HepG2 (cell line): ENCODE measurements at regions not wholly inside any gene's neighbourhood (a gene's known extent, or its start where the extent isn't known, plus 50 kb on each side); places are given as distances from the start of the nearest gene placed in this dataset.

Experiments
- ATAC-seq: fragments of 200-7000 bp; cut with Tn5 transposase; 3 replicates; pipeline ENCODE4 v1.9.1; 2020; ENCODE audit warnings: mild to moderate bottlenecking, moderate library complexity
- BruUV-seq: library from RNA; stranded (reverse); fragments of 400-500 nt; replicated peaks from 2 replicates; lab custom pipeline; 2021; lab: Mats Ljungman, UMichigan
- CTCF ChIA-PET: fragments of 300-600 bp; formaldehyde crosslinking; extraction: SDS; loops from one replicate; lab custom pipeline; 2021; ENCODE audit warnings: low total read pairs, inconsistent platforms, low intra/inter-chr PET ratio; lab: Yijun Ruan, JAX
- POLR2A ChIA-PET: fragments of 350-600 bp; sonication (Branson Sonifier 250); formaldehyde crosslinking; loops from one replicate; lab custom pipeline; 2020; ENCODE audit warnings: antibody characterized with exemption, inconsistent platforms; lab: Yijun Ruan, JAX
- DNase-seq: peaks from one replicate; pipeline ENCODE4 v3.0.0-alpha.2; 2015; ENCODE audit warnings: low spot score
- FAIRE-seq: peaks from 3 replicates; lab custom pipeline; 2011; peaks lifted over from hg19 to GRCh38; lab: Jason Lieb, UNC
- H2AFZ ChIP-seq: one replicate; pipeline ENCODE4 v1.6.1; 2011; ENCODE audit warnings: low read length, inconsistent platforms
- H3K27ac ChIP-seq: fragments of 300-600 bp; 3 replicates; pipeline ENCODE4 v1.8.0; 2011; ENCODE audit warnings: mixed run types, mild to moderate bottlenecking, mixed read lengths, low read length, inconsistent platforms; ENCODE audit not compliant: insufficient read depth; ENCODE audit errors: extremely low read length
- H3K27me3 ChIP-seq, 2 experiments: fragments of 200-600 bp in 1 of 2; 2 replicates in 1 of 2; 3 replicates in 1 of 2; pipeline versions ENCODE4 v1.6.0 to v1.8.0; 2011; ENCODE audit warnings: low read length in 2 of 2, mild to moderate bottlenecking in 2 of 2, moderate library complexity in 2 of 2, inconsistent platforms in 1 of 2; ENCODE audit not compliant: insufficient read depth in 2 of 2, control insufficient read depth in 1 of 2
- H3K36me3 ChIP-seq, 2 experiments: fragments of 200-600 bp in 1 of 2; replicated peaks in 1 of 2; 2 replicates in 1 of 2; 3 replicates in 1 of 2; pipeline versions ENCODE4 v1.5.1 to v1.8.0; 2011; ENCODE audit warnings: low read length in 2 of 2, inconsistent platforms in 1 of 2; ENCODE audit not compliant: insufficient read depth in 2 of 2, control insufficient read depth in 1 of 2
- H3K4me1 ChIP-seq: 2 replicates; pipeline ENCODE4 v1.5.1; 2012; ENCODE audit warnings: low read length, inconsistent platforms; ENCODE audit not compliant: insufficient read depth
- H3K4me2 ChIP-seq: 2 replicates; pipeline ENCODE4 v1.6.0; 2011; ENCODE audit warnings: low read depth, low read length, inconsistent platforms
- H3K4me3 ChIP-seq, 3 experiments: fragments of 200-600 bp in 1 of 3; sonication (generic), shearing (Covaris generic) in 1 of 3; replicated peaks in 1 of 3; 2 replicates each; pipeline ENCODE4 v1.5.1; 2011 to 2016; ENCODE audit warnings: low read length in 3 of 3, inconsistent platforms in 2 of 3, low read depth in 2 of 3, mild to moderate bottlenecking in 2 of 3, control low read depth in 1 of 3, mixed read lengths in 1 of 3; ENCODE audit not compliant: insufficient read depth in 1 of 3
- H3K79me2 ChIP-seq: one replicate; pipeline ENCODE4 v1.6.1; 2011; ENCODE audit warnings: low read length, inconsistent platforms; ENCODE audit not compliant: insufficient read depth
- H3K9ac ChIP-seq: 2 replicates; pipeline ENCODE4 v1.6.0; 2011; ENCODE audit warnings: mild to moderate bottlenecking, low read depth, low read length, inconsistent platforms; ENCODE audit not compliant: insufficient read depth
- H3K9me3 ChIP-seq: 2 replicates; pipeline ENCODE4 v1.5.1; 2012; ENCODE audit warnings: mild to moderate bottlenecking, low read length
- H4K20me1 ChIP-seq: 2 replicates; pipeline ENCODE4 v1.6.0; 2011; ENCODE audit warnings: inconsistent platforms, mild to moderate bottlenecking, low read length, moderate library complexity; ENCODE audit not compliant: insufficient read depth
- FOSL2 ChIP-seq: sonication (generic); formaldehyde crosslinking; IDR thresholded peaks from 2 replicates; pipeline ENCODE4 v1.4.0; 2020; ENCODE audit warnings: missing genetic modification reagents
- FOXK2 ChIP-seq: fragments of 450-650 bp; IDR thresholded peaks from 2 replicates; pipeline ENCODE4 v1.6.1; 2016
- GLI4 ChIP-seq: sonication (generic); formaldehyde crosslinking; IDR thresholded peaks from 2 replicates; pipeline ENCODE4 v1.5.1; 2020; ENCODE audit warnings: missing genetic modification reagents, mild to moderate bottlenecking, moderate library complexity, borderline replicate concordance
- HES4 ChIP-seq: sonication (generic); formaldehyde crosslinking; IDR thresholded peaks from 2 replicates; pipeline ENCODE4 v1.9.0; 2021; ENCODE audit warnings: mild to moderate bottlenecking, missing genetic modification reagents, borderline replicate concordance
- MAFG ChIP-seq: sonication (generic); formaldehyde crosslinking; IDR thresholded peaks from 2 replicates; pipeline ENCODE4 v1.5.1; 2020; ENCODE audit warnings: mild to moderate bottlenecking, missing genetic modification reagents
- NR3C1 ChIP-seq: sonication (generic); formaldehyde crosslinking; IDR thresholded peaks from 2 replicates; pipeline ENCODE4 v1.4.0; 2020; ENCODE audit warnings: missing genetic modification reagents
- PAWR ChIP-seq: sonication (generic); formaldehyde crosslinking; IDR thresholded peaks from 2 replicates; pipeline ENCODE4 v1.4.0; 2020; ENCODE audit warnings: missing genetic modification reagents, mild to moderate bottlenecking, borderline replicate concordance
- POLR2G ChIP-seq: fragments of 200-400 bp; formaldehyde crosslinking; IDR thresholded peaks from 2 replicates; pipeline ENCODE4 v1.6.1; 2018; ENCODE audit warnings: mild to moderate bottlenecking, low read depth, low read length, moderate library complexity
- SRSF4 ChIP-seq: fragments of 200-400 bp; formaldehyde crosslinking; IDR thresholded peaks from one replicate; pipeline ENCODE4 v1.6.1; 2018; ENCODE audit warnings: mild to moderate bottlenecking, low read depth, low read length, moderate library complexity; ENCODE audit not compliant: poor library complexity, severe bottlenecking
- ZMAT5 ChIP-seq: sonication (generic); formaldehyde crosslinking; IDR thresholded peaks from 2 replicates; pipeline ENCODE4 v1.5.0; 2020; ENCODE audit warnings: mild to moderate bottlenecking, low read depth, missing genetic modification reagents, borderline replicate concordance
- ZNF230 ChIP-seq: sonication (generic); formaldehyde crosslinking; IDR thresholded peaks from 2 replicates; pipeline ENCODE4 v1.4.0; 2020; ENCODE audit warnings: mild to moderate bottlenecking, missing genetic modification reagents
- ZNF780A ChIP-seq: sonication (generic); formaldehyde crosslinking; IDR thresholded peaks from 2 replicates; pipeline ENCODE4 v1.8.0; 2022; ENCODE audit warnings: mild to moderate bottlenecking, missing genetic modification reagents, moderate library complexity
- ZNF879 ChIP-seq: sonication (generic); formaldehyde crosslinking; IDR thresholded peaks from 2 replicates; pipeline ENCODE4 v1.8.1; 2023; ENCODE audit warnings: missing genetic modification reagents
- ZSCAN30 ChIP-seq: sonication (generic); formaldehyde crosslinking; IDR thresholded peaks from 2 replicates; pipeline ENCODE4 v1.5.0; 2020; ENCODE audit warnings: mild to moderate bottlenecking, missing genetic modification reagents
- WGBS: methylation state at CpG from one replicate; pipeline ENCODE4 v1.1.6; 2017; ENCODE audit warnings: low lambda C conversion rate; 5-methylcytosine and 5-hydroxymethylcytosine counted together
- in situ Hi-C: cut with HindIII; loops from 2 replicates; pipeline ENCODE4 v1.10.0; 2017; ENCODE audit warnings: low pct_unique_long_range_greater_than_20kb; ENCODE audit not compliant: extremely low pct_ligation_motif_present
- intact Hi-C: fragments of 100-400 bp; cut with micrococcal nuclease; formaldehyde crosslinking; loops from one replicate; pipeline ENCODE4 v1.10.0; 2022; ENCODE audit not compliant: unreplicated experiment
- TF ChIP-seq, protein P1 (sequence below): sonication (generic); formaldehyde crosslinking; IDR thresholded peaks from 2 replicates; pipeline ENCODE4 v1.8.0; 2022; ENCODE audit warnings: low read depth, missing genetic modification reagents
- TF ChIP-seq, protein P2 (sequence below): sonication (generic); formaldehyde crosslinking; IDR thresholded peaks from 2 replicates; pipeline ENCODE4 v1.4.0; 2020; ENCODE audit warnings: low read depth, mild to moderate bottlenecking, missing genetic modification reagents

DNA sequence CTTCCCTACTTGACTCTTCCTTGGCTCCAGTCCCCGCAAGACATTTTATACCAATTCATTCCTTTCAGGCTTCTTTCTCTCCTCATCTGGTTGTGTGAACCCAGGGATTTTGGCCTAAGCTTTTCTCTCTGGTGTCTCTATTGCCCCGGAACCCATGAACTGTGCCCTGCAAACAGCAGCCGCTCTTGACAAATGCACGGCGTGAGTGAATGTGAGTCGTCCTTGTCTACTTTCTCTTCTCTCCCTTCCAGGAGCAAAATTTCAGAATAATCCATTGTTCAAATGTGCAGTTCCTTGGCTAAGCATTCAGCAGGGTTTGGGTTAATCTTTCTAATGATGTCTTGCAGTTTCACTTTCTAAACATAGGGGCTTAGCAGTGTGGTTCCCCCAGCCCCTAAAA is 250.4 kb upstream of the IRX4 start:
- peaks cover 30% of the 10 kb centered on the region for H3K4me1 ChIP-seq
- no peaks in the 10 kb centered on the region for H3K79me2 ChIP-seq
- H3K4me3 ChIP-seq = no peak overlapping the region
- intact Hi-C loops = no loop called here
- H4K20me1 ChIP-seq = no peaks in the 10 kb centered on the region
- in situ Hi-C loops = no loop called here
- no peak overlapping the region for H3K4me2 ChIP-seq
- H3K36me3 ChIP-seq = no peaks in the 10 kb centered on the region
- CTCF ChIA-PET = no interaction called here
- no peak overlapping the region for H3K27ac ChIP-seq
- H3K9me3 ChIP-seq = no peaks in the 10 kb centered on the region
- H2AFZ ChIP-seq = no peak overlapping the region
- TF ChIP-seq FOSL2 (CRISPR knock-in tag) (peak; percentile 58), MAFG (CRISPR knock-in tag) (no peak)
- POLR2A ChIA-PET = no interaction called here
- H3K27me3 ChIP-seq = peaks cover 3 to 58% of the 10 kb centered on the region in 2 experiments; a peak in 3 of 5 replicates
- FAIRE-seq = no peak
- H3K9ac ChIP-seq = no peak overlapping the region
- ATAC-seq = peak; percentile 24; the same call in 1 of the 3 replicates
- no TSS peak for BruUV-seq
- DNase-seq = no peak
- 22% methylated on average over 6 of the region's 6 CpGs for WGBS

DNA sequence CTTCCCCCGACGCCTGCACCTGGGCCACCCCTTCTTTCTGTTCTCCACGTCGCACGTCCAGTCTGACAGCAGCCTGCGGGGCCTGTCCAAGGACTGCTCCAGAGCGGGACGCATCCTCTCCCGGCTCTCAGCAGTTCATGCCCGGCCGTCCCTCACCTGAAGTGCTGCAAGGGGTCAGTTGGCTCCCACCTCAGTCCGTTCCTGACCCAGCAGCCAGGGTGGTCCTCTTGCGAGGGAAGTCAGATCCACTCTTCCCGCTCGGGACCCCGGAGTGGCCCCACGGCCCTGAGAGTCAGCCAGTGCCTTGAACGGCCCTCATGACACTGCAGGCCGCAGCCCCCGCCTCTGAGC is 249.7 kb upstream of the IRX4 start:
- Histone ChIP-seq H3K27ac (no peak overlapping the region), H3K4me1 (peaks cover 30% of the 10 kb centered on the region), H3K4me2 (no peak overlapping the region), H3K9me3 (no peaks in the 10 kb centered on the region), H3K4me3 (no peak overlapping the region), H3K27me3 (peaks cover 2 to 53% of the 10 kb centered on the region in 2 experiments; a peak in 3 of 5 replicates), H3K36me3 (no peaks in the 10 kb centered on the region), H3K9ac (no peak overlapping the region), H3K79me2 (no peaks in the 10 kb centered on the region), H2AFZ (no peak overlapping the region), H4K20me1 (no peaks in the 10 kb centered on the region)
- WGBS = 29% methylated on average over 9 of the region's 20 CpGs
- BruUV-seq = no TSS peak
- in situ Hi-C loops (no loop called here), intact Hi-C loops (no loop called here)
- ATAC-seq (no peak), DNase-seq (no peak), FAIRE-seq (no peak)
- ChIA-PET POLR2A (no interaction called here), CTCF (no interaction called here)
- no peak for TF ChIP-seq ZNF879
- no peak for TF ChIP-seq ZSCAN30 (CRISPR knock-in tag)
- no peak for TF ChIP-seq HES4
- no peak for TF ChIP-seq ZMAT5 (CRISPR knock-in tag)
- TF ChIP-seq NR3C1 (CRISPR knock-in tag) = no peak
- TF ChIP-seq ZNF230 (CRISPR knock-in tag) = no peak
- no peak for TF ChIP-seq ZNF780A
- TF ChIP-seq SRSF4 = no peak
- TF ChIP-seq POLR2G = no peak
- TF ChIP-seq PAWR (CRISPR knock-in tag) = no peak
- TF ChIP-seq, protein P1, sequence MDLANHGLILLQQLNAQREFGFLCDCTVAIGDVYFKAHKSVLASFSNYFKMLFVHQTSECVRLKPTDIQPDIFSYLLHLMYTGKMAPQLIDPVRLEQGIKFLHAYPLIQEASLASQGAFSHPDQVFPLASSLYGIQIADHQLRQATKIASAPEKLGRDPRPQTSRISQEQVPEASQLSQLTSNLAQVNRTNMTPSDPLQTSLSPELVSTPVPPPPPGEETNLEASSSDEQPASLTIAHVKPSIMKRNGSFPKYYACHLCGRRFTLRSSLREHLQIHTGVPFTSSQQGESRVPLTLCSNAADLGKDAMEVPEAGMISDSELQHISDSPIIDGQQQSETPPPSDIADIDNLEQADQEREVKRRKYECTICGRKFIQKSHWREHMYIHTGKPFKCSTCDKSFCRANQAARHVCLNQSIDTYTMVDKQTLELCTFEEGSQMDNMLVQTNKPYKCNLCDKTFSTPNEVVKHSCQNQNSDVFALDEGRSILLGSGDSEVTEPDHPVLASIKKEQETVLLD (CRISPR knock-in tag) = no peak
- TF ChIP-seq, protein P2, sequence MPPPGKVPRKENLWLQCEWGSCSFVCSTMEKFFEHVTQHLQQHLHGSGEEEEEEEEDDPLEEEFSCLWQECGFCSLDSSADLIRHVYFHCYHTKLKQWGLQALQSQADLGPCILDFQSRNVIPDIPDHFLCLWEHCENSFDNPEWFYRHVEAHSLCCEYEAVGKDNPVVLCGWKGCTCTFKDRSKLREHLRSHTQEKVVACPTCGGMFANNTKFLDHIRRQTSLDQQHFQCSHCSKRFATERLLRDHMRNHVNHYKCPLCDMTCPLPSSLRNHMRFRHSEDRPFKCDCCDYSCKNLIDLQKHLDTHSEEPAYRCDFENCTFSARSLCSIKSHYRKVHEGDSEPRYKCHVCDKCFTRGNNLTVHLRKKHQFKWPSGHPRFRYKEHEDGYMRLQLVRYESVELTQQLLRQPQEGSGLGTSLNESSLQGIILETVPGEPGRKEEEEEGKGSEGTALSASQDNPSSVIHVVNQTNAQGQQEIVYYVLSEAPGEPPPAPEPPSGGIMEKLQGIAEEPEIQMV (CRISPR knock-in tag) = no peak
- TF ChIP-seq FOXK2 = no peak
- TF ChIP-seq GLI4 (CRISPR knock-in tag) = no peak
